ENCODE measurements at regions not wholly inside any gene's neighbourhood (a gene's known extent, or its start where the extent isn't known, plus 50 kb on each side); places are given as distances from the start of the nearest gene placed in this dataset.

GRCh38 chr5:148953711-148954110, 109.2 kb downstream of the SH3TC2 start:
- no peak overlapping the region for H3K27ac ChIP-seq
- ChIA-PET CTCF (no interaction called here), POLR2A (no interaction called here)
- 27% methylated on average over 1 of the region's 1 CpG for WGBS (ENCODE audit: missing lambda C conversion rate)
- no peaks in the 10 kb centered on the region for H3K9me3 ChIP-seq
- no peak overlapping the region for H3K4me3 ChIP-seq
- ATAC-seq = no peak
- H3K4me1 ChIP-seq = no peaks in the 10 kb centered on the region
- no peak for DNase-seq (ENCODE audit: low read depth in 1 of 2, low spot score in 1 of 2)
- no peak overlapping the region for H3K4me2 ChIP-seq
- TF ChIP-seq PHF8 (IDR thresholded peaks at IDR 0.05; ENCODE audit: borderline replicate concordance, low read depth) = no peak
- TF ChIP-seq HOXA7 (CRISPR knock-in tag; IDR thresholded peaks at IDR 0.05) = no peak
- TF ChIP-seq RCOR1 (IDR thresholded peaks at IDR 0.05; ENCODE audit: low read depth, low read length) = no peak
- no peak for TF ChIP-seq TP53 (CRISPR knock-in tag; IDR thresholded peaks at IDR 0.05)
- no peak for TF ChIP-seq EHF (CRISPR knock-in tag; IDR thresholded peaks at IDR 0.05)
- no peak for TF ChIP-seq REST (IDR thresholded peaks at IDR 0.05)
- no peak for TF ChIP-seq ZNF302 (CRISPR knock-in tag; IDR thresholded peaks at IDR 0.05)
- no peak for TF ChIP-seq CEBPB (IDR thresholded peaks at IDR 0.05)
- no peak for TF ChIP-seq CHD2 (IDR thresholded peaks at IDR 0.05; ENCODE audit: low read length, partially characterized antibody)
- TF ChIP-seq NR3C1 (IDR thresholded peaks at IDR 0.05) = no peak
- no peak for TF ChIP-seq GATA3 (IDR thresholded peaks at IDR 0.05; ENCODE audit: borderline replicate concordance)
- TF ChIP-seq RARB (CRISPR knock-in tag; IDR thresholded peaks at IDR 0.05) = no peak
- no peak for TF ChIP-seq MAFK (IDR thresholded peaks at IDR 0.05; ENCODE audit: partially characterized antibody)
- no peak for FAIRE-seq

Measured in A549 (cell line).